Keratinocyte (primary cell): ENCODE measurements at regions not wholly inside any gene's neighbourhood (a gene's known extent, or its start where the extent isn't known, plus 50 kb on each side); places are given as distances from the start of the nearest gene placed in this dataset.

ENCODE experiments used
- DNase-seq: peaks from one replicate; pipeline ENCODE4 v3.0.0-alpha.2; 2011; ENCODE audit warnings: low read depth, missing footprints, low spot score
- FAIRE-seq: peaks from 2 replicates; lab custom pipeline; 2011; peaks lifted over from hg19 to GRCh38; lab: Jason Lieb, UNC
- H2AFZ ChIP-seq: 2 replicates; pipeline ENCODE4 v1.6.0; 2012; ENCODE audit warnings: low read length, control low read depth, inconsistent platforms; ENCODE audit not compliant: control insufficient read depth
- H3K27ac ChIP-seq: 2 replicates; pipeline ENCODE4 v1.5.1; 2011; ENCODE audit warnings: low read length; ENCODE audit not compliant: control insufficient read depth, insufficient read depth
- H3K27me3 ChIP-seq: 3 replicates; pipeline ENCODE4 v1.6.0; 2011; ENCODE audit warnings: low read length; ENCODE audit not compliant: control insufficient read depth, insufficient read depth; ENCODE audit errors: extremely low read depth
- H3K36me3 ChIP-seq, 2 experiments: 2 replicates in 1 of 2; 3 replicates in 1 of 2; pipeline ENCODE4 v1.5.1; 2011; ENCODE audit warnings: low read length in 2 of 2, mild to moderate bottlenecking in 1 of 2; ENCODE audit not compliant: control insufficient read depth in 2 of 2, insufficient read depth in 2 of 2; ENCODE audit errors: extremely low read depth in 1 of 2
- H3K4me1 ChIP-seq: 3 replicates; pipeline ENCODE4 v1.5.1; 2011; ENCODE audit warnings: low read length; ENCODE audit not compliant: control insufficient read depth, insufficient read depth; ENCODE audit errors: extremely low read depth
- H3K4me2 ChIP-seq: 3 replicates; pipeline ENCODE4 v1.6.0; 2011; ENCODE audit warnings: low read depth, low read length; ENCODE audit not compliant: control insufficient read depth, insufficient read depth; ENCODE audit errors: extremely low read depth
- H3K4me3 ChIP-seq, 3 experiments: fragments of 200-600 bp in 1 of 3; sonication (generic) in 1 of 3; 2 replicates in 2 of 3; 3 replicates in 1 of 3; pipeline ENCODE4 v1.5.1; 2011 to 2016; ENCODE audit warnings: low read length in 3 of 3, mild to moderate bottlenecking in 3 of 3, control low read depth in 2 of 3, inconsistent platforms in 1 of 3, low read depth in 1 of 3, mixed read lengths in 1 of 3, mixed run types in 1 of 3, moderate library complexity in 1 of 3; ENCODE audit not compliant: control insufficient read depth in 2 of 3, insufficient read depth in 2 of 3; ENCODE audit errors: extremely low read depth in 1 of 3
- H3K79me2 ChIP-seq: 2 replicates; pipeline ENCODE4 v1.6.0; 2012; ENCODE audit warnings: low read length; ENCODE audit not compliant: control insufficient read depth, insufficient read depth
- H3K9ac ChIP-seq: 3 replicates; pipeline ENCODE4 v1.6.0; 2011; ENCODE audit warnings: low read length; ENCODE audit not compliant: control insufficient read depth, insufficient read depth; ENCODE audit errors: extremely low read depth
- H3K9me1 ChIP-seq: 3 replicates; pipeline ENCODE4 v1.6.0; 2011; ENCODE audit warnings: low read length; ENCODE audit not compliant: control insufficient read depth, insufficient read depth; ENCODE audit errors: extremely low read depth
- H3K9me3 ChIP-seq: 2 replicates; pipeline ENCODE4 v1.5.1; 2012; ENCODE audit warnings: low read depth, low read length; ENCODE audit not compliant: control insufficient read depth
- H4K20me1 ChIP-seq: 3 replicates; pipeline ENCODE4 v1.6.0; 2011; ENCODE audit warnings: low read length; ENCODE audit not compliant: control insufficient read depth, insufficient read depth; ENCODE audit errors: extremely low read depth
- EZH2 ChIP-seq: IDR thresholded peaks from one replicate; pipeline ENCODE4 v1.6.1; 2012; ENCODE audit warnings: inconsistent platforms, mild to moderate bottlenecking, low read length, moderate library complexity
- dilution Hi-C: fragments of 300-500 bp; cut with MboI; formaldehyde crosslinking; loops from one replicate; pipeline ENCODE4 v1.7.0; 2020; ENCODE audit warnings: low sequenced_read_pairs; ENCODE audit not compliant: extremely low pct_ligation_motif_present
- TF ChIP-seq, protein P1 (sequence below), 3 experiments: IDR thresholded peaks in 1 of 3; conservative IDR thresholded peaks in 1 of 3; optimal IDR thresholded peaks in 1 of 3; 2 replicates in 2 of 3; 3 replicates in 1 of 3; pipeline versions ENCODE3 to v1.5.1; 2011; ENCODE audit warnings: low read length in 3 of 3, mild to moderate bottlenecking in 3 of 3, moderate library complexity in 2 of 3, control low read depth in 1 of 3, inconsistent platforms in 1 of 3; ENCODE audit not compliant: insufficient read depth in 2 of 3; ENCODE audit errors: extremely low read depth in 1 of 3

DNA sequence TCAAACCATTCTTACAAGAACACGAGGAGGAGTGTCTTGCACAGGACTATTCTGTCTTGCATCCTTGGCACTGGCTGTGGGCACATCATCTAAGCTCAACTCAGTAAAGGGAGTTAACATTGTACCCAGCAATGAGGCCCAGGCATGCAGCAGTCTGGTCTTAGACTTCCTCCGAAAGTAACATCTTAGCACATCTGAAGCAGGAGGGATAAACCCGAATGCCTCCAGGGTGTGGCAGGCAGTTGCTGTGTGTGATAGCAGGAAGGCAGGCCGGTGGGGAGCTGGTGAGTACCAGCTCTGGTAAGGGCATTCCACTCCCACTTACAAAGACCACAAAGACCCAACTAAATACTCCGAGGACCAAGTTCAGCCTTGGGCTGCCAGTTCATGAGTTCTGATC is 206.3 kb downstream of the TSN start:
- DNase-seq (no peak), FAIRE-seq (no peak)
- H3K79me2 ChIP-seq = no peaks in the 10 kb centered on the region
- H4K20me1 ChIP-seq = no peaks in the 10 kb centered on the region
- no peaks in the 10 kb centered on the region for H3K27me3 ChIP-seq
- dilution Hi-C loops = no loop called here
- H3K9ac ChIP-seq = no peak overlapping the region
- no peak overlapping the region for H2AFZ ChIP-seq
- H3K4me1 ChIP-seq = no peaks in the 10 kb centered on the region
- no peaks in the 10 kb centered on the region for H3K36me3 ChIP-seq
- no peak overlapping the region for H3K4me3 ChIP-seq
- TF ChIP-seq EZH2 = no peak
- TF ChIP-seq, protein P1, sequence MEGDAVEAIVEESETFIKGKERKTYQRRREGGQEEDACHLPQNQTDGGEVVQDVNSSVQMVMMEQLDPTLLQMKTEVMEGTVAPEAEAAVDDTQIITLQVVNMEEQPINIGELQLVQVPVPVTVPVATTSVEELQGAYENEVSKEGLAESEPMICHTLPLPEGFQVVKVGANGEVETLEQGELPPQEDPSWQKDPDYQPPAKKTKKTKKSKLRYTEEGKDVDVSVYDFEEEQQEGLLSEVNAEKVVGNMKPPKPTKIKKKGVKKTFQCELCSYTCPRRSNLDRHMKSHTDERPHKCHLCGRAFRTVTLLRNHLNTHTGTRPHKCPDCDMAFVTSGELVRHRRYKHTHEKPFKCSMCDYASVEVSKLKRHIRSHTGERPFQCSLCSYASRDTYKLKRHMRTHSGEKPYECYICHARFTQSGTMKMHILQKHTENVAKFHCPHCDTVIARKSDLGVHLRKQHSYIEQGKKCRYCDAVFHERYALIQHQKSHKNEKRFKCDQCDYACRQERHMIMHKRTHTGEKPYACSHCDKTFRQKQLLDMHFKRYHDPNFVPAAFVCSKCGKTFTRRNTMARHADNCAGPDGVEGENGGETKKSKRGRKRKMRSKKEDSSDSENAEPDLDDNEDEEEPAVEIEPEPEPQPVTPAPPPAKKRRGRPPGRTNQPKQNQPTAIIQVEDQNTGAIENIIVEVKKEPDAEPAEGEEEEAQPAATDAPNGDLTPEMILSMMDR (optimal IDR thresholded peaks at IDR 0.05 in 1 of 3, IDR thresholded peaks at IDR 0.05 in 1 of 3, conservative IDR thresholded peaks at IDR 0.05 in 1 of 3; ENCODE audit: extremely low read depth in 1 of 3, insufficient read depth in 2 of 3, low read length in 3 of 3) = no peak
- no peaks in the 10 kb centered on the region for H3K9me3 ChIP-seq
- H3K4me2 ChIP-seq = no peak overlapping the region
- no peaks in the 10 kb centered on the region for H3K9me1 ChIP-seq
- no peak overlapping the region for H3K27ac ChIP-seq

DNA sequence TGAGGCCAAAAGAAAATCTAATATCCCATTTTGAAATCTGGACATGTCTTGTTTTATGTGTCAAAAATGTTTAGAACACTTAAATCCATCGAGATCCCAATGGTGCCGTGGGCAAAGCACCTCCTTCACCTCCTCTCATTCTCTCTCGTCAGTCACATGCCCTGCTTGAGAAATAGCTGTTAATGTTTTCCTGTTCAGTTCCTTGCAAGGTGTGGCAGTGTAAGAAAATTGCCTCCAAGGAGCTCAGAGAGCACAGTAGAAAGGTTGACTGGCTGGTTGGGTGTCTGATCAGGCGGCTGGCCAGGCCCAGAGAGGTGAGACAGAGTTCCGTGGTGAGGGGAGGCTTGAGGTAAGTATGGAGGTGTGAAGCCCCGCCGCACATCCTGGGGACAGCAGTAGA is 210.2 kb downstream of the TSN start:
- H3K79me2 ChIP-seq = no peaks in the 10 kb centered on the region
- no peaks in the 10 kb centered on the region for H3K9me3 ChIP-seq
- DNase-seq (no peak), FAIRE-seq (no peak)
- H3K9ac ChIP-seq = no peak overlapping the region
- H3K9me1 ChIP-seq = no peaks in the 10 kb centered on the region
- no peak overlapping the region for H3K4me2 ChIP-seq
- H4K20me1 ChIP-seq = no peaks in the 10 kb centered on the region
- dilution Hi-C loops = no loop called here
- no peaks in the 10 kb centered on the region for H3K27me3 ChIP-seq
- no peak for TF ChIP-seq EZH2
- TF ChIP-seq, protein P1 (optimal IDR thresholded peaks at IDR 0.05 in 1 of 3, IDR thresholded peaks at IDR 0.05 in 1 of 3, conservative IDR thresholded peaks at IDR 0.05 in 1 of 3; ENCODE audit: extremely low read depth in 1 of 3, insufficient read depth in 2 of 3, low read length in 3 of 3) = no peak
- no peak overlapping the region for H3K27ac ChIP-seq
- no peaks in the 10 kb centered on the region for H3K4me1 ChIP-seq
- H3K4me3 ChIP-seq = no peak overlapping the region
- no peak overlapping the region for H2AFZ ChIP-seq
- no peaks in the 10 kb centered on the region for H3K36me3 ChIP-seq
